ENCODE measurements at regions not wholly inside any gene's neighbourhood (a gene's known extent, or its start where the extent isn't known, plus 50 kb on each side); places are given as distances from the start of the nearest gene placed in this dataset.

DNA sequence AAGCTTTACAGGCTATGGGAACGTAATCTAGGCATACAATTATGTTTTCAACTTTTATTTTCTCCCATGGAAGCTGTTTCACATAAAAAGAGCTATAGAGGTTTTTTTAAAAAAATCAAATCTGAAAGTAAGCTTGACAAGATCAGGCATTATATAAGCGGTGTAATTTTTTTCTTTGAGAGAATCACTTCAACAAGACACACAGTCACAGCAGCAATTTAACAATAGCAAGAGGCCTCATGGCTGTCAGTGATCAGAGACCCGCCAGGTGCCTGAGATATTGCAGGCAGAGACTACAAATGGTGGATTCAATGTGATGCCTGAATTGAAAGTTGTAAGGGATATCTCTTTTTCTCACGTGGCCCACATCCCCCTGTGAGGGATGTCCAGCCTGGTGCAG lies 270.5 kb upstream of the TBC1D5 start:
- POLR2A ChIA-PET = no interaction called here
- H3K4me3 Mint-ChIP-seq = no peak overlapping the region
- no peak for DNase-seq
- no peaks in the 10 kb centered on the region for H3K36me3 Mint-ChIP-seq (ENCODE audit: low read depth)
- H3K9me3 Mint-ChIP-seq (ENCODE audit: insufficient read depth) = no peaks in the 10 kb centered on the region
- peaks cover 5% of the 10 kb centered on the region for H3K27me3 Mint-ChIP-seq (ENCODE audit: low read depth)
- H3K27ac Mint-ChIP-seq = no peak overlapping the region
- no peak for ATAC-seq
- peaks cover 10% of the 10 kb centered on the region for H3K4me1 Mint-ChIP-seq (ENCODE audit: low read depth)
- CTCF ChIA-PET = interaction anchor here (1.4 kb wide), 1 partner anchor 976 kb away, joined by 4 read pairs; no protein-coding TSS in a partner anchor

DNA sequence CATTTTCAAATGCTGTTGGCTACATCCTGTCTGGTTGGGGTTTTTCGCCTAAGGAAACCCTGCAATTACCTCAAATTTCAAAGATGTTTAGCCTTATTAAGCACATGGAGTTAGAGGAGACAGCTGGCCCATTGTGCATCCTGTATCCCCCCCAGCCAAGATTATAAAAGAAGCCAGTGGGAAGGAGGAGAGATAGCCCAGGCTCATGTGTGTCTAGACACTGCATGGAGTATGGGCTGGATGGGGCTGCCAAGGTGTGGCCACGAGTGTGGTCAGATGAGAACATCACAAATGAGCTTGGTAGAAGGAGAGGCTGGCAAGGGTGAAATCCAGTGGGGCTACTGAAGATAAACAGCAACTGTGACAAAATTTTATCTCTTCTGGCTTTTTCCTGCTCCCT lies 270.0 kb upstream of the TBC1D5 start:
- ATAC-seq (no peak), DNase-seq (no peak)
- ChIA-PET POLR2A (no interaction called here), CTCF (interaction anchor here (1.4 kb wide), 1 partner anchor 977 kb away, joined by 4 read pairs; no protein-coding TSS in a partner anchor)
- H3K27me3 Mint-ChIP-seq (ENCODE audit: low read depth) = peaks cover 3% of the 10 kb centered on the region
- no peak overlapping the region for H3K27ac Mint-ChIP-seq
- H3K9me3 Mint-ChIP-seq (ENCODE audit: insufficient read depth) = no peaks in the 10 kb centered on the region
- peaks cover 10% of the 10 kb centered on the region for H3K4me1 Mint-ChIP-seq (ENCODE audit: low read depth)
- no peak overlapping the region for H3K4me3 Mint-ChIP-seq
- H3K36me3 Mint-ChIP-seq (ENCODE audit: low read depth) = no peaks in the 10 kb centered on the region

DNA sequence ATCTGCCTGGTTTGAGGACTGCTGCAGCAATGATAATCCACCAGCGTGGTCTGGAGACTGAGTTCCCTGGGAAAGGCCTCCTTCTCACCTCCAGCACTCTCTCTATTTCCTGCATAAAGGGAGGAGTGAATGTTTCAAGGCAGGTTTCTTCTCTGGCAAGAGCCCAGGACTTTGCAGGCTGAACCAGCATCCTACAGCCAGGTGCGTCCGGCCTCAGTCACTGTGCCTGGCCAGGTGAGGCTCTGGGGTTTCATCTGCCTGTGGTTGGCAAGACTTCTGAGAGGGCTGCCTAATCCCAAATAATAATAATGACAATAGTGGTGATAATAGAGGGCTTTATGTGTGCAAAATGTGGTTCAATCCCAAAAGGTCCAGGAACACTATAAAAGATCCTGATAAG lies 269.0 kb upstream of the TBC1D5 start:
- ATAC-seq (no peak), DNase-seq (no peak)
- Mint-ChIP-seq H3K27ac (no peak overlapping the region), H3K36me3 (ENCODE audit: low read depth) (no peaks in the 10 kb centered on the region), H3K9me3 (ENCODE audit: insufficient read depth) (no peaks in the 10 kb centered on the region), H3K27me3 (ENCODE audit: low read depth) (no peaks in the 10 kb centered on the region), H3K4me1 (ENCODE audit: low read depth) (peaks cover 10% of the 10 kb centered on the region), H3K4me3 (no peak overlapping the region)
- ChIA-PET CTCF (no interaction called here), POLR2A (no interaction called here)

DNA sequence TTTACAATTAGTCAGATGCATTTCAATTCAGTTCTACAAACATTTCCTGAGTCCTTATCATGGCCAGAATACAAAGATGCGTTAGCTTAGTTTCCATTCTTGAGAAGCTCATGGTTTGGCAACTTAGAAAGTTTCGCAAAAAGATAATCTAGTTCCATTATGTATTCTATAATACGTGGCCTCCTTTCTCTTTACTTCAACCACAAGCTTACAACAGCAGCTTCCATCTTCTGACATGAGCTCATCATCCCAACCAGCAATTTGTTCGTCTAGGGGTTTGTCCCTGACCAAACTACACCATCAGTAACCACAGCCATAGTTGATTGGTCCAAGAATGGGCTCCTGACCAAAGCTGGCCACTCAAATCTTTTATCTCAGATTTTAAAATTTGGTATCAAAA lies 267.6 kb upstream of the TBC1D5 start:
- ChIA-PET POLR2A (no interaction called here), CTCF (no interaction called here)
- H3K9me3 Mint-ChIP-seq (ENCODE audit: insufficient read depth) = no peaks in the 10 kb centered on the region
- no peak overlapping the region for H3K4me3 Mint-ChIP-seq
- no peak overlapping the region for H3K27ac Mint-ChIP-seq
- ATAC-seq (no peak), DNase-seq (no peak)
- H3K27me3 Mint-ChIP-seq (ENCODE audit: low read depth) = no peaks in the 10 kb centered on the region
- H3K36me3 Mint-ChIP-seq (ENCODE audit: low read depth) = no peaks in the 10 kb centered on the region
- H3K4me1 Mint-ChIP-seq (ENCODE audit: low read depth) = peaks cover 10% of the 10 kb centered on the region

DNA sequence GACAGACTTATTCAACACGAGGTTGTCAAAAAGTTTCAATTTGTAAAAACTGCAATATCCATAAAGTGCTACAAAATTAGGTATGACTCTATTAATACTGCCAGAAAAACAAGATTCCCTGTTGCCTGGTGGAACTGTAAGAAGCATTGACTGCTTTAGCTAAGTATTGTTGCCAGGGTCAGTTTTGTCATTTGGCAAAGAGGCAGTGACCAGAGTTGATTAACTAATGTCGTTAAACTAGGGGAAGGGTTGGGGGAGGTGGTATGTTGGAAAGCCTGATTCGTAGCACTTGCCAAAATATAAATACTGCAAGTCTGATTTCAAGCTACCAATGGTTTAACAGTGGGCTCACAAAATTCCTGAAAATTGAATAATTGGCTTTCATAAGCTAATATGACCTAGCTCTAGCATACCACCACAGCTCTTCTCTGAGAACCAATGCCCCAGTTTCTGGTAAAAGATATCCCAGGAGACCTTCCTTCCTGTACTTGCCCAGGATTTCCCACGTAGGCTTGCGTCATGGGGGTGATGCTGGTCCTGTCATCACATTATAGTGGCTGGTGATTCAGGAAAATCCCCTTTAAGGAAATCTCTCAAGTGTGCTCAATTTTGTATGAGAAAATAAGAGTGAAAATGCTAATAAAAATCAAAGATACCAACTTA lies 266.4 kb upstream of the TBC1D5 start:
- ChIA-PET POLR2A (interaction anchor here (1.0 kb wide), 1 partner anchor 11 kb away, joined by 3 read pairs; no protein-coding TSS in a partner anchor), CTCF (interaction anchor here (1.6 kb wide), 1 partner anchor 9 kb away, joined by 3 read pairs; no protein-coding TSS in a partner anchor)
- ATAC-seq (no peak), DNase-seq (no peak)
- H3K27ac Mint-ChIP-seq = no peak overlapping the region
- no peaks in the 10 kb centered on the region for H3K9me3 Mint-ChIP-seq (ENCODE audit: insufficient read depth)
- peaks cover 10% of the 10 kb centered on the region for H3K4me1 Mint-ChIP-seq (ENCODE audit: low read depth)
- H3K27me3 Mint-ChIP-seq (ENCODE audit: low read depth) = no peaks in the 10 kb centered on the region
- H3K4me3 Mint-ChIP-seq = no peak overlapping the region
- no peaks in the 10 kb centered on the region for H3K36me3 Mint-ChIP-seq (ENCODE audit: low read depth)

DNA sequence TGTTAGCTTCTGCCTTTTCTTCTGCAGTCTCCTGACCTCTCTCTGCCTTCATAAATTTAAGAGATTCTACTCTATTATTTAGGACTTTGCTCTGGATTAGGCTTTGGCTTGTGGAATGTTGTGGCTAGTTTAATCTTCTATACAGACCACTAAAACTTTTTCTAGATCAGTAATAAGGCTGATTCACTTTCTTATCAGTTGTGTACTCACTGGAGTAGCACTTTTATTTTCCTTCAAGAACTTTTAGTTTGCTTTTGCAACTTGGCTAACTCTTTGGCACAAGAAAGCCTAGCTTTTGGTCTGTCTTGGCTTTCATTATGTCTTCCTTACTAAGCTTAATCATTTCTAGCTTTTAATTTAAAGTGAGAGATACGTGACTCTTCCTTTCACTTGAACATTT lies 265.5 kb upstream of the TBC1D5 start:
- H3K36me3 Mint-ChIP-seq (ENCODE audit: low read depth) = no peaks in the 10 kb centered on the region
- H3K4me1 Mint-ChIP-seq (ENCODE audit: low read depth) = peaks cover 10% of the 10 kb centered on the region
- ChIA-PET CTCF (interaction anchor here (1.6 kb wide), 1 partner anchor 10 kb away, joined by 3 read pairs; no protein-coding TSS in a partner anchor), POLR2A (interaction anchor here (1.0 kb wide), 1 partner anchor 10 kb away, joined by 3 read pairs; no protein-coding TSS in a partner anchor)
- DNase-seq (no peak), ATAC-seq (no peak)
- H3K4me3 Mint-ChIP-seq = no peak overlapping the region
- H3K27me3 Mint-ChIP-seq (ENCODE audit: low read depth) = no peaks in the 10 kb centered on the region
- H3K9me3 Mint-ChIP-seq (ENCODE audit: insufficient read depth) = no peaks in the 10 kb centered on the region
- no peak overlapping the region for H3K27ac Mint-ChIP-seq

DNA sequence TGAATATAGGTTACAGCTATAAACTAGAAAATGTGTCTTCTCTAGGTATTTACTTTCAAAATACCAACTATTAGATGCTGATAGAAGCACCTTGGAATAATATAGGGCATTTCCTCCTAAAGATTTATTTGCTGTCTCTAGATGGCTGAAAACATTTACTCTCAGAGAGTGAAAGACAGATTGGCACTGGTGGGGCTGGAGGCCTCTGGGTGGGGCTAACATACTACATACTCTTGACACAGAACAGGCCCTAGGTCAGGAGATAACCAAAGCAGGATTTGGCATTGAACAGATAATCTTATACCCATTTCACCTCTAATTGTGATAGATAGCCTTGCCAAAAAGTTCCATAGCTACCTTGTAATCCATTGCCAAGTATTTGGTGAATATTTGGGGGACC lies 253.3 kb upstream of the TBC1D5 start:
- Mint-ChIP-seq H3K27me3 (ENCODE audit: low read depth) (no peaks in the 10 kb centered on the region), H3K4me3 (no peak overlapping the region), H3K4me1 (ENCODE audit: low read depth) (no peaks in the 10 kb centered on the region), H3K27ac (no peak overlapping the region), H3K36me3 (ENCODE audit: low read depth) (no peaks in the 10 kb centered on the region), H3K9me3 (ENCODE audit: insufficient read depth) (no peaks in the 10 kb centered on the region)
- ATAC-seq (no peak), DNase-seq (no peak)
- POLR2A ChIA-PET = no interaction called here
- CTCF ChIA-PET = no interaction called here

DNA sequence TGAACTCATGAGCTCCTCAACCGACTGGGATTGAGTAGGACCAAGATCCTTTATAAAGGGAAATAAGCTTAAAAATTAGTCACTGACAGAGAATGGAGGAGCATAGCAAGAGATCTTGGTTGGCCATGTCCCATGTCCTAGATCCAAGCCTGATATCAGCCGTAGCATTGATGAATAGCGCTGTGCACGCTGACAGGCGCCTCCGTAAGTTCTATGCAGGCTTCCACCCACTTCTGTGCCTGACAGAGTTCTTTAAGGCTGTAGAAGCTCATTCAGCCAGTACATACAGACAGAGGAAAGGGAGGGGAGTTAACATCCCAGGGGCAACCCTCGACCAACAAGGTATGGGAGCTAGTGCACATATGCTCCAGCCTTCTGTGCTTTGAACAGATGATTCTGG lies 251.7 kb upstream of the TBC1D5 start:
- ATAC-seq = no peak
- POLR2A ChIA-PET = no interaction called here
- no peaks in the 10 kb centered on the region for H3K4me1 Mint-ChIP-seq (ENCODE audit: low read depth)

DNA sequence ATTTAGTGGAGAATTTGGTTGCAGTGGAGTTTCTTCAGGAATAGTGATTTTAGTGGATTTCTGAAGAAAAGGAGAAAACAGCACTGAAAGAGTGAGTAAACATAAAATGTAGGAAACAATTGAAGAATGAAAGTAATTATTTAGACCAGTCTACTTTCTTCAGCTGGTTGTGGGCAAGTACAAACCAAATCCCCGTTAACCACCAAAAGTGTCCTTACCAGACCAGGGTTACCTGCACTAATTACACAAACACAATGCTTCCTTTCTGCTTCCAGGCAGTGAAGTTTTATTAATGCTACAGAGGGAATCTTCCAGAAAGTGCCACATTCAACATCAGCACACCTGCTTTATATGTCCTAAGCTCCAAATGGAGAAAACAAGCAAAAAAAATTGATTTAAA lies 248.0 kb upstream of the TBC1D5 start:
- DNase-seq = no peak
- no peak overlapping the region for H3K27ac Mint-ChIP-seq
- no peaks in the 10 kb centered on the region for H3K9me3 Mint-ChIP-seq (ENCODE audit: insufficient read depth)
- CTCF ChIA-PET = no interaction called here
- POLR2A ChIA-PET = no interaction called here
- ATAC-seq = no peak
- H3K4me3 Mint-ChIP-seq = no peak overlapping the region
- no peaks in the 10 kb centered on the region for H3K36me3 Mint-ChIP-seq (ENCODE audit: low read depth)
- no peaks in the 10 kb centered on the region for H3K27me3 Mint-ChIP-seq (ENCODE audit: low read depth)
- no peaks in the 10 kb centered on the region for H3K4me1 Mint-ChIP-seq (ENCODE audit: low read depth)

More for the DNA sequence above, 251.7 kb upstream of the TBC1D5 start:
- CTCF ChIA-PET = interaction anchor here (1.0 kb wide), 1 partner anchor 15 kb away, joined by 3 read pairs; no protein-coding TSS in a partner anchor
- no peak overlapping the region for H3K4me3 Mint-ChIP-seq
- no peaks in the 10 kb centered on the region for H3K9me3 Mint-ChIP-seq (ENCODE audit: insufficient read depth)
- no peaks in the 10 kb centered on the region for H3K36me3 Mint-ChIP-seq (ENCODE audit: low read depth)
- DNase-seq = no peak
- no peaks in the 10 kb centered on the region for H3K27me3 Mint-ChIP-seq (ENCODE audit: low read depth)
- H3K27ac Mint-ChIP-seq = no peak overlapping the region

DNA sequence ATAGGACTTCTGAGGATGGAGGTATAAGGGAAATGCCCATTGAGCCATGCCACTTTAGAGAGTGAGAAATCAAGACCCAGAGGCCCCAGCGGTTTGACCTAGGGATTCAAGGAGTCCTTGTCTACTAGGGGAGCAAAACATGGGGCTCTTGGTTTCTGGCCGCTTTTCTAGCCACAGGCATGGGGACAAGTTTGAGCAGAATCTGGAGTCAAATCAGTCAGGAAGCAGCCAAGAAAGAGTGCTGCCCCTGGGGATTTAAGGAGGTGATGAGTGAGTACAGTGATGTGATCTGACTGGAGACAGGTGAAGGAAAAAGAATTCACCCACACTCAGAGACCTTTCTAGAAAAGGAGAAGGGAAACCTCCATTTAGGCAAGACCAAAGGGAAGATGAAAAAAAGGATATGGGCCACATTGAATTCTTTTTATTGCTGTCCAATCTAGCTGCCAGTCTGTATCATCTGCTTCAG lies 244.0 kb upstream of the TBC1D5 start:
- POLR2A ChIA-PET = interaction anchor here (0.6 kb wide), 1 partner anchor 42 kb away, joined by 3 read pairs; no protein-coding TSS in a partner anchor
- Mint-ChIP-seq H3K27me3 (ENCODE audit: low read depth) (peaks cover 4% of the 10 kb centered on the region), H3K36me3 (ENCODE audit: low read depth) (no peaks in the 10 kb centered on the region), H3K4me1 (ENCODE audit: low read depth) (peaks cover 6% of the 10 kb centered on the region), H3K9me3 (ENCODE audit: insufficient read depth) (no peaks in the 10 kb centered on the region), H3K4me3 (no peak overlapping the region), H3K27ac (no peak overlapping the region)
- CTCF ChIA-PET = no interaction called here
- DNase-seq = no peak
- ATAC-seq = no peak

DNA sequence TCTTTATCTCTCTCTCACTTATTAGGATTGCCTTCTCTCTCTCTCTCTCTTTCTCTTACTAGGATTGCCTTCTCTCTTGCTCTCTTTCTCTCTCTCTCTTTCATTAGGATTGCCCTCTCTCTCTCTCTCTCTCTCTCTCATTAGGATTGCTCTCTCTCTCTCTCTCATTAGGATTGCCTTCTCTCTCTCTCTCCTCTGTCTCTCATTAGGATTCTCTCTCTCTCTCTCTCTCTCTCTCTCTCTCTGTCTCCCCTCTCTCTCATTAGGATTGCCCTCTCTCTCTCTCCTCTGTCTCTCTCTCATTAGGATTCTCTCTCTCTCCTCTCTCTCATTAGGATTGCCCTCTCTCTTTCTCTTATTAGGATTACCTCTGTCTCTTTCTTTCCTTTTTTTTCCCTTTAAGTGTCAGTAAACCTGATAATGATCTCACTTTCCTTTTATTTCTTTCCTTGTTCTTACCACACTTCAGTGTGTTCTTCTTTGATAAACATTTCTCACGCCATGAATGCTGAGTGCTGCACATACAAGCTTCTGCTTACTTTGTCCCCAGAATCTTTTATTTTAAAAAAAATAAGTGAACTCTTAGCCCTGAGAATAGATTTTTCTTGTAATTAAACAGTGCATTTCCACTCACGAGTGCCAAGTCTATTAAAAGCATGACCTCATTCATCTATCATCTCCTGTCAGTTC lies 243.4 kb upstream of the TBC1D5 start:
- CTCF ChIA-PET = no interaction called here
- Mint-ChIP-seq H3K36me3 (ENCODE audit: low read depth) (no peaks in the 10 kb centered on the region), H3K27ac (no peak overlapping the region), H3K4me1 (ENCODE audit: low read depth) (peaks cover 6% of the 10 kb centered on the region), H3K9me3 (ENCODE audit: insufficient read depth) (no peaks in the 10 kb centered on the region), H3K27me3 (ENCODE audit: low read depth) (peaks cover 4% of the 10 kb centered on the region), H3K4me3 (no peak overlapping the region)
- POLR2A ChIA-PET = no interaction called here
- ATAC-seq (no peak), DNase-seq (no peak)

DNA sequence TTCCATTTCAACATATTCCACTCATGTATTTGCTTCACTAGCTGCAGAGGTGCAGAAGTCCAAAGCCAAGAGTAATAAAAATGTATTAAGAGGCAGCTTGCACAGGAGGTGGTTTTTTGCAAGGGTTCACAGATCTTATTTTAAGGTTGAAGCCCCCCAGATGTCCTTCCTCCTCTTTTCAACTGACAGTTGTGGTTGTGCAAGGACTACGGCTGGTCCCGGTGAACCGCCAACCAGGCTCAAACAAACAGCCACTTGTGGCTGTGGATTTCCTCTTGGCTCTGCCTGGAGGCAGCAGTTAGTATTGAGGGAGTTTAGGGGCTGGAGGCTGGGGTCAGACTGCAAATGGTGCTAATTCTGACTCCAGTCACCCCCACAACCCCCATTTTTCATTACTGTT lies 240.7 kb upstream of the TBC1D5 start:
- Mint-ChIP-seq H3K4me3 (no peak overlapping the region), H3K36me3 (ENCODE audit: low read depth) (no peaks in the 10 kb centered on the region), H3K9me3 (ENCODE audit: insufficient read depth) (no peaks in the 10 kb centered on the region), H3K27ac (no peak overlapping the region), H3K27me3 (ENCODE audit: low read depth) (peaks cover 11% of the 10 kb centered on the region), H3K4me1 (ENCODE audit: low read depth) (peaks cover 6% of the 10 kb centered on the region)
- CTCF ChIA-PET = no interaction called here
- POLR2A ChIA-PET = no interaction called here
- no peak for DNase-seq
- no peak for ATAC-seq
